22Rv1 (cell line): ENCODE measurements at regions not wholly inside any gene's neighbourhood (a gene's known extent, or its start where the extent isn't known, plus 50 kb on each side); places are given as distances from the start of the nearest gene placed in this dataset.

Experiments
- CTCF ChIP-seq: fragments of 450-650 bp; IDR thresholded peaks from 2 replicates; pipeline ENCODE4 v1.5.1; 2017; ENCODE audit warnings: mild to moderate bottlenecking
- ZFX ChIP-seq: fragments of 450-650 bp; IDR thresholded peaks from 2 replicates; pipeline ENCODE4 v1.6.1; 2017; ENCODE audit warnings: antibody characterized with exemption, borderline replicate concordance

- TF ChIP-seq CTCF, result no peak
- no peak for TF ChIP-seq ZFX
Measured at GRCh38 chr11:134488512-134488911, 76.5 kb upstream of the B3GAT1 start.
